ENCODE measurements at regions not wholly inside any gene's neighbourhood (a gene's known extent, or its start where the extent isn't known, plus 50 kb on each side); places are given as distances from the start of the nearest gene placed in this dataset.

GRCh38 chr4:20617678-20618396, 82.4 kb upstream of the PACRGL start:
- TF ChIP-seq YY1 (IDR thresholded peaks at IDR 0.05; ENCODE audit: low read depth) = no peak
- no peak for TF ChIP-seq TEAD4 (IDR thresholded peaks at IDR 0.05)
- no peak for TF ChIP-seq REST (IDR thresholded peaks at IDR 0.05; ENCODE audit: low read depth)
- no peak for TF ChIP-seq USF1 (IDR thresholded peaks at IDR 0.05)
- TF ChIP-seq ZBTB7A (IDR thresholded peaks at IDR 0.05; ENCODE audit: low read depth) = no peak

GRCh38 chr4:20618731-20619130, 81.5 kb upstream of the PACRGL start:
- TF ChIP-seq TEAD4 (IDR thresholded peaks at IDR 0.05) (no peak), RAD21 (IDR thresholded peaks at IDR 0.05; ENCODE audit: low read depth) (no peak), CREB1 (IDR thresholded peaks at IDR 0.05; ENCODE audit: low read depth) (no peak), NFIC (IDR thresholded peaks at IDR 0.05) (no peak), CEBPB (IDR thresholded peaks at IDR 0.05) (no peak), MAX (IDR thresholded peaks at IDR 0.05) (no peak), ZBTB7A (IDR thresholded peaks at IDR 0.05; ENCODE audit: low read depth) (no peak), TCF12 (IDR thresholded peaks at IDR 0.05; ENCODE audit: low read depth) (no peak), EGR1 (IDR thresholded peaks at IDR 0.05) (no peak), USF1 (IDR thresholded peaks at IDR 0.05) (no peak), TAF1 (IDR thresholded peaks at IDR 0.05; ENCODE audit: low read depth) (no peak), EP300 (IDR thresholded peaks at IDR 0.05; ENCODE audit: borderline replicate concordance) (no peak), REST (IDR thresholded peaks at IDR 0.05; ENCODE audit: low read depth) (no peak), FOXM1 (IDR thresholded peaks at IDR 0.05; ENCODE audit: borderline replicate concordance, low read depth) (no peak), YY1 (IDR thresholded peaks at IDR 0.05; ENCODE audit: low read depth) (no peak)

- TF ChIP-seq CEBPB (IDR thresholded peaks at IDR 0.05) (no peak), EP300 (IDR thresholded peaks at IDR 0.05; ENCODE audit: borderline replicate concordance) (no peak), FOXM1 (IDR thresholded peaks at IDR 0.05; ENCODE audit: borderline replicate concordance, low read depth) (no peak), USF1 (IDR thresholded peaks at IDR 0.05) (no peak), CREB1 (IDR thresholded peaks at IDR 0.05; ENCODE audit: low read depth) (no peak), TEAD4 (IDR thresholded peaks at IDR 0.05) (no peak), REST (IDR thresholded peaks at IDR 0.05; ENCODE audit: low read depth) (no peak)
These were observed 78.8 kb upstream of the PACRGL start for GRCh38 chr4:20621476-20621875.

GRCh38 chr4:20622701-20623100, 77.6 kb upstream of the PACRGL start:
- TF ChIP-seq MAX (IDR thresholded peaks at IDR 0.05) = no peak
- no peak for TF ChIP-seq CEBPB (IDR thresholded peaks at IDR 0.05)
- TF ChIP-seq YY1 (IDR thresholded peaks at IDR 0.05; ENCODE audit: low read depth) = no peak

- TF ChIP-seq TEAD4 (IDR thresholded peaks at IDR 0.05) (no peak), REST (IDR thresholded peaks at IDR 0.05; ENCODE audit: low read depth) (no peak), TCF12 (IDR thresholded peaks at IDR 0.05; ENCODE audit: low read depth) (no peak), EP300 (IDR thresholded peaks at IDR 0.05; ENCODE audit: borderline replicate concordance) (no peak), YY1 (IDR thresholded peaks at IDR 0.05; ENCODE audit: low read depth) (no peak), ZBTB7A (IDR thresholded peaks at IDR 0.05; ENCODE audit: low read depth) (no peak), RAD21 (IDR thresholded peaks at IDR 0.05; ENCODE audit: low read depth) (no peak), CEBPB (IDR thresholded peaks at IDR 0.05) (no peak), FOXM1 (IDR thresholded peaks at IDR 0.05; ENCODE audit: borderline replicate concordance, low read depth) (no peak), NFIC (IDR thresholded peaks at IDR 0.05) (no peak), MAX (IDR thresholded peaks at IDR 0.05) (no peak)
These were observed 76.3 kb upstream of the PACRGL start for GRCh38 chr4:20623939-20624338.
